ENCODE measurements at regions not wholly inside any gene's neighbourhood (a gene's known extent, or its start where the extent isn't known, plus 50 kb on each side); places are given as distances from the start of the nearest gene placed in this dataset.

DNA sequence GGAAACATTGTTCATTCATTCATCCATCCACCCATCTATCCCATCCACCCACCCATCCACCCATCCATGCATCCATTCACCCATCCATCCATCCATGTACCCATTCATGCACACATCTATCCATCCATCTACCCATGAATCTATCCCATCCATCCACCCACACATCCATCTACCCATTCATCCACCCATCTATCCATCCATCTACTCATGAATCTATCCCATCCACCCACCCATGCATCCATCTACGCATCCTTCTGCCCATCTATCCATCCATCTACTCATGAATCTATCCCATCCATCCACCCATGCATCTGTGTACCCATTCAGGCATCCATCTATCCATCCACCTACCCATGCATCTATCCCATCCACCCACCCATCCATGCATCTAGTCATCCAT, 51.6 kb upstream of the URI1 start:
- TF ChIP-seq, protein P1, sequence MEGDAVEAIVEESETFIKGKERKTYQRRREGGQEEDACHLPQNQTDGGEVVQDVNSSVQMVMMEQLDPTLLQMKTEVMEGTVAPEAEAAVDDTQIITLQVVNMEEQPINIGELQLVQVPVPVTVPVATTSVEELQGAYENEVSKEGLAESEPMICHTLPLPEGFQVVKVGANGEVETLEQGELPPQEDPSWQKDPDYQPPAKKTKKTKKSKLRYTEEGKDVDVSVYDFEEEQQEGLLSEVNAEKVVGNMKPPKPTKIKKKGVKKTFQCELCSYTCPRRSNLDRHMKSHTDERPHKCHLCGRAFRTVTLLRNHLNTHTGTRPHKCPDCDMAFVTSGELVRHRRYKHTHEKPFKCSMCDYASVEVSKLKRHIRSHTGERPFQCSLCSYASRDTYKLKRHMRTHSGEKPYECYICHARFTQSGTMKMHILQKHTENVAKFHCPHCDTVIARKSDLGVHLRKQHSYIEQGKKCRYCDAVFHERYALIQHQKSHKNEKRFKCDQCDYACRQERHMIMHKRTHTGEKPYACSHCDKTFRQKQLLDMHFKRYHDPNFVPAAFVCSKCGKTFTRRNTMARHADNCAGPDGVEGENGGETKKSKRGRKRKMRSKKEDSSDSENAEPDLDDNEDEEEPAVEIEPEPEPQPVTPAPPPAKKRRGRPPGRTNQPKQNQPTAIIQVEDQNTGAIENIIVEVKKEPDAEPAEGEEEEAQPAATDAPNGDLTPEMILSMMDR (IDR thresholded peaks at IDR 0.05), result no peak
- TF ChIP-seq POLR2A (IDR thresholded peaks at IDR 0.05), result no peak

All from tibial nerve (tissue), 3 donors.